GM12878 (cell line): ENCODE measurements at regions not wholly inside any gene's neighbourhood (a gene's known extent, or its start where the extent isn't known, plus 50 kb on each side); places are given as distances from the start of the nearest gene placed in this dataset.

Experiments
- ATAC-seq: fragments of 200-7000 bp; cut with Tn5 transposase; 3 replicates; pipeline ENCODE4 v1.9.1; 2020; ENCODE audit warnings: mild to moderate bottlenecking, moderate library complexity
- BruUV-seq: library from RNA; stranded (reverse); fragments of 400-500 nt; replicated peaks from 2 replicates; lab custom pipeline; 2021; lab: Mats Ljungman, UMichigan
- CTCF ChIA-PET: fragments of 300-600 bp; sonication (Branson Sonifier 250); formaldehyde crosslinking; extraction: SDS; loops from one replicate; lab custom pipeline; 2021; ENCODE audit warnings: inconsistent platforms; lab: Yijun Ruan, JAX
- POLR2A ChIA-PET: fragments of 350-600 bp; formaldehyde crosslinking; extraction: SDS; loops from one replicate; lab custom pipeline; 2021; ENCODE audit warnings: inconsistent platforms; lab: Charles Lee
- RAD21 ChIA-PET: fragments of 300-600 bp; sonication (Branson Sonifier 250); formaldehyde crosslinking; loops from one replicate; lab custom pipeline; 2023; ENCODE audit warnings: antibody characterized with exemption; ENCODE audit not compliant: unreplicated experiment; lab: Charles Lee
- SMC1A ChIA-PET: fragments of 300-600 bp; sonication (Branson Sonifier 250); formaldehyde crosslinking; loops from one replicate; lab custom pipeline; 2023; ENCODE audit not compliant: unreplicated experiment, uncharacterized antibody; lab: Charles Lee
- DNase-seq: peaks from one replicate; pipeline ENCODE4 v3.0.0-alpha.2; 2011; ENCODE audit warnings: low read depth, low spot score
- FAIRE-seq: peaks from 3 replicates; lab custom pipeline; 2011; peaks lifted over from hg19 to GRCh38; lab: Jason Lieb, UNC
- H2AFZ ChIP-seq: 2 replicates; pipeline ENCODE4 v1.6.0; 2011; ENCODE audit warnings: low read depth, low read length, control low read depth; ENCODE audit not compliant: control insufficient read depth
- H3K27ac ChIP-seq: 2 replicates; pipeline ENCODE4 v1.5.1; 2011; ENCODE audit warnings: control low read depth; ENCODE audit not compliant: control insufficient read depth, insufficient read depth
- H3K27me3 ChIP-seq, 2 experiments: replicated peaks in 1 of 2; 2 replicates each; pipeline versions ENCODE4 v1.6.0 to v1.6.1; 2011; ENCODE audit warnings: low read length in 1 of 2; ENCODE audit not compliant: control insufficient read depth in 2 of 2, insufficient read depth in 2 of 2
- H3K36me3 ChIP-seq, 2 experiments: 2 replicates each; pipeline ENCODE4 v1.5.1; 2011; ENCODE audit warnings: low read length in 1 of 2; ENCODE audit not compliant: control insufficient read depth in 2 of 2, insufficient read depth in 2 of 2
- H3K4me1 ChIP-seq: 2 replicates; pipeline ENCODE4 v1.6.1; 2011; ENCODE audit warnings: mild to moderate bottlenecking, low read length, moderate library complexity, mixed read lengths; ENCODE audit not compliant: control insufficient read depth, insufficient read depth
- H3K4me2 ChIP-seq: 2 replicates; pipeline ENCODE4 v1.6.0; 2011; ENCODE audit warnings: control low read depth; ENCODE audit not compliant: control insufficient read depth, insufficient read depth
- H3K4me3 ChIP-seq: fragments of 200-600 bp; sonication (generic); 2 replicates; pipeline ENCODE4 v1.5.1; 2016
- H3K79me2 ChIP-seq: 2 replicates; pipeline ENCODE4 v1.6.0; 2011; ENCODE audit warnings: low read length; ENCODE audit not compliant: control insufficient read depth, insufficient read depth
- H3K9ac ChIP-seq: 2 replicates; pipeline ENCODE4 v1.8.0; 2011; ENCODE audit warnings: low read length, control low read depth, mixed read lengths; ENCODE audit not compliant: control insufficient read depth, insufficient read depth
- H3K9me3 ChIP-seq: replicated peaks from 3 replicates; pipeline ENCODE4 v1.5.1; 2011; ENCODE audit warnings: mild to moderate bottlenecking, low read length; ENCODE audit not compliant: control insufficient read depth, insufficient read depth
- H4K20me1 ChIP-seq: 2 replicates; pipeline ENCODE4 v1.6.0; 2011; ENCODE audit not compliant: control insufficient read depth, insufficient read depth
- CEBPZ ChIP-seq: fragments of 150-350 bp; IDR thresholded peaks from 2 replicates; pipeline ENCODE4 v1.6.1; 2016; ENCODE audit warnings: low read depth, low read length
- MEF2B ChIP-seq: fragments of 450-650 bp; IDR thresholded peaks from 2 replicates; pipeline ENCODE4 v1.6.1; 2018; ENCODE audit warnings: mild to moderate bottlenecking, moderate library complexity; ENCODE audit not compliant: partially characterized antibody, poor library complexity, severe bottlenecking
- RUNX3 ChIP-seq: IDR thresholded peaks from 2 replicates; pipeline ENCODE4 v1.6.1; 2012; ENCODE audit warnings: low read length, inconsistent platforms
- WGBS: methylation state at CpG from one replicate; pipeline ENCODE4 v1.1.6; 2016; ENCODE audit warnings: low lambda C conversion rate; ENCODE audit not compliant: insufficient replicate concordance, insufficient coverage; ENCODE audit errors: missing lambda C conversion rate; 5-methylcytosine and 5-hydroxymethylcytosine counted together
- in situ Hi-C: fragments of 300-500 bp; cut with MboI; formaldehyde crosslinking; loops from 9 replicates; pipeline ENCODE4 v1.14.3; 2018; ENCODE audit warnings: mixed read lengths
- intact Hi-C: fragments of 100-400 bp; cut with micrococcal nuclease; formaldehyde crosslinking; loops from one replicate; pipeline ENCODE4 v1.14.2; 2022; ENCODE audit not compliant: unreplicated experiment
- TF ChIP-seq, protein P1 (sequence below): fragments of 450-650 bp; IDR thresholded peaks from 2 replicates; pipeline ENCODE4 v1.6.1; 2017; ENCODE audit warnings: mild to moderate bottlenecking

- H3K79me2 ChIP-seq: no peaks in the 10 kb centered on the region
- H3K9me3 ChIP-seq: no peaks in the 10 kb centered on the region
- no peak overlapping the region for H3K9ac ChIP-seq
- H4K20me1 ChIP-seq: no peaks in the 10 kb centered on the region
- FAIRE-seq (no peak), DNase-seq (no peak), ATAC-seq (peak; percentile 42)
- H3K36me3 ChIP-seq: no peaks in the 10 kb centered on the region
- 0% methylated on average over 3 of the region's 3 CpGs for WGBS
- RAD21 ChIA-PET: no interaction called here
- intact Hi-C loops: no loop called here
- H3K27me3 ChIP-seq: no peaks in the 10 kb centered on the region
- TF ChIP-seq RUNX3: peak; percentile 47
- TF ChIP-seq CEBPZ: no peak
- TF ChIP-seq, protein P1, sequence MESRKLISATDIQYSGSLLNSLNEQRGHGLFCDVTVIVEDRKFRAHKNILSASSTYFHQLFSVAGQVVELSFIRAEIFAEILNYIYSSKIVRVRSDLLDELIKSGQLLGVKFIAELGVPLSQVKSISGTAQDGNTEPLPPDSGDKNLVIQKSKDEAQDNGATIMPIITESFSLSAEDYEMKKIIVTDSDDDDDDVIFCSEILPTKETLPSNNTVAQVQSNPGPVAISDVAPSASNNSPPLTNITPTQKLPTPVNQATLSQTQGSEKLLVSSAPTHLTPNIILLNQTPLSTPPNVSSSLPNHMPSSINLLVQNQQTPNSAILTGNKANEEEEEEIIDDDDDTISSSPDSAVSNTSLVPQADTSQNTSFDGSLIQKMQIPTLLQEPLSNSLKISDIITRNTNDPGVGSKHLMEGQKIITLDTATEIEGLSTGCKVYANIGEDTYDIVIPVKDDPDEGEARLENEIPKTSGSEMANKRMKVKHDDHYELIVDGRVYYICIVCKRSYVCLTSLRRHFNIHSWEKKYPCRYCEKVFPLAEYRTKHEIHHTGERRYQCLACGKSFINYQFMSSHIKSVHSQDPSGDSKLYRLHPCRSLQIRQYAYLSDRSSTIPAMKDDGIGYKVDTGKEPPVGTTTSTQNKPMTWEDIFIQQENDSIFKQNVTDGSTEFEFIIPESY: no peak
- TF ChIP-seq MEF2B: no peak
- POLR2A ChIA-PET: no interaction called here
- BruUV-seq: no TSS peak
- SMC1A ChIA-PET: no interaction called here
- CTCF ChIA-PET: no interaction called here
- in situ Hi-C loops: no loop called here
- no peak overlapping the region for H3K27ac ChIP-seq
- H3K4me3 ChIP-seq: no peak overlapping the region
- no peaks in the 10 kb centered on the region for H3K4me1 ChIP-seq
- H2AFZ ChIP-seq: no peak overlapping the region
- H3K4me2 ChIP-seq: no peak overlapping the region
Observed at GRCh38 chr13:47707414-47707813, 293.7 kb downstream of the SUCLA2 start.
